HG02870 (cell line): ENCODE measurements at regions not wholly inside any gene's neighbourhood (a gene's known extent, or its start where the extent isn't known, plus 50 kb on each side); places are given as distances from the start of the nearest gene placed in this dataset.
"Not testable (repeated sequence)": the region's sequence is repeated elsewhere in the genome, so short reads cannot be mapped to it uniquely, and the experiment has no call there.

ENCODE experiments used
- ATAC-seq: cut with Tn5 transposase; IDR thresholded peaks from one replicate; pipeline ENCODE4 v1.9.1; 2021; ENCODE audit warnings: mild to moderate bottlenecking, moderate library complexity; ENCODE audit not compliant: unreplicated experiment

- ATAC-seq, result no peak
Measured at GRCh38 chr3:170814822-170815221, 55.2 kb downstream of the RPL22L1 start.

GRCh38 chr3:170813266-170813665, 56.7 kb downstream of the RPL22L1 start:
- ATAC-seq, result no peak

GRCh38 chr3:170811928-170812591, 57.9 kb downstream of the RPL22L1 start:
- peak; percentile 75 for ATAC-seq

- no peak for ATAC-seq
Measured at GRCh38 chr3:170811515-170811914, 58.5 kb downstream of the RPL22L1 start.

- no peak for ATAC-seq
Measured at GRCh38 chr3:170809975-170810357, 60.0 kb downstream of the RPL22L1 start.

- ATAC-seq, result no peak
Measured at GRCh38 chr3:170809007-170809974, 60.7 kb downstream of the RPL22L1 start.

GRCh38 chr3:170808041-170808440, 62.0 kb downstream of the RPL22L1 start:
- ATAC-seq, result no peak

- no peak for ATAC-seq
Measured at GRCh38 chr3:170806676-170807075, 63.3 kb downstream of the RPL22L1 start.

GRCh38 chr3:170806141-170806540, 63.9 kb downstream of the RPL22L1 start:
- no peak for ATAC-seq

GRCh38 chr3:170805296-170805695, 64.7 kb downstream of the RPL22L1 start:
- ATAC-seq, result not testable (repeated sequence)

GRCh38 chr3:170804634-170805033, 65.4 kb downstream of the RPL22L1 start:
- ATAC-seq, result not testable (repeated sequence)

GRCh38 chr3:170804078-170804477, 65.9 kb downstream of the RPL22L1 start:
- ATAC-seq, result no peak

- no peak for ATAC-seq
Measured at GRCh38 chr3:170802164-170803151, 67.5 kb downstream of the RPL22L1 start.

- ATAC-seq, result no peak
Measured at GRCh38 chr3:170801597-170801996, 68.4 kb downstream of the RPL22L1 start.

- ATAC-seq, result not testable (repeated sequence)
Measured at GRCh38 chr3:170800275-170800674, 69.7 kb downstream of the RPL22L1 start.

GRCh38 chr3:170799009-170799408, 71.0 kb downstream of the RPL22L1 start:
- no peak for ATAC-seq

GRCh38 chr3:170797685-170798084, 72.3 kb downstream of the RPL22L1 start:
- ATAC-seq, result no peak

- ATAC-seq, result no peak
Measured at GRCh38 chr3:170792471-170792870, 77.5 kb downstream of the RPL22L1 start.

GRCh38 chr3:170790647-170791046, 79.3 kb downstream of the RPL22L1 start:
- no peak for ATAC-seq

GRCh38 chr3:170787464-170787863, 82.5 kb downstream of the RPL22L1 start:
- no peak for ATAC-seq

GRCh38 chr3:170785454-170785853, 84.5 kb downstream of the RPL22L1 start:
- no peak for ATAC-seq
